Keratinocyte (primary cell): ENCODE measurements at regions not wholly inside any gene's neighbourhood (a gene's known extent, or its start where the extent isn't known, plus 50 kb on each side); places are given as distances from the start of the nearest gene placed in this dataset.

Experiments used
- DNase-seq: peaks from one replicate; pipeline ENCODE4 v3.0.0-alpha.2; 2011; ENCODE audit warnings: low read depth, missing footprints, low spot score
- FAIRE-seq: peaks from 2 replicates; lab custom pipeline; 2011; peaks lifted over from hg19 to GRCh38; lab: Jason Lieb, UNC
- H2AFZ ChIP-seq: 2 replicates; pipeline ENCODE4 v1.6.0; 2012; ENCODE audit warnings: low read length, control low read depth, inconsistent platforms; ENCODE audit not compliant: control insufficient read depth
- H3K27ac ChIP-seq: 2 replicates; pipeline ENCODE4 v1.5.1; 2011; ENCODE audit warnings: low read length; ENCODE audit not compliant: control insufficient read depth, insufficient read depth
- H3K27me3 ChIP-seq: 3 replicates; pipeline ENCODE4 v1.6.0; 2011; ENCODE audit warnings: low read length; ENCODE audit not compliant: control insufficient read depth, insufficient read depth; ENCODE audit errors: extremely low read depth
- H3K36me3 ChIP-seq, 2 experiments: 2 replicates in 1 of 2; 3 replicates in 1 of 2; pipeline ENCODE4 v1.5.1; 2011; ENCODE audit warnings: low read length in 2 of 2, mild to moderate bottlenecking in 1 of 2; ENCODE audit not compliant: control insufficient read depth in 2 of 2, insufficient read depth in 2 of 2; ENCODE audit errors: extremely low read depth in 1 of 2
- H3K4me1 ChIP-seq: 3 replicates; pipeline ENCODE4 v1.5.1; 2011; ENCODE audit warnings: low read length; ENCODE audit not compliant: control insufficient read depth, insufficient read depth; ENCODE audit errors: extremely low read depth
- H3K4me2 ChIP-seq: 3 replicates; pipeline ENCODE4 v1.6.0; 2011; ENCODE audit warnings: low read depth, low read length; ENCODE audit not compliant: control insufficient read depth, insufficient read depth; ENCODE audit errors: extremely low read depth
- H3K4me3 ChIP-seq, 3 experiments: fragments of 200-600 bp in 1 of 3; sonication (generic) in 1 of 3; 2 replicates in 2 of 3; 3 replicates in 1 of 3; pipeline ENCODE4 v1.5.1; 2011 to 2016; ENCODE audit warnings: low read length in 3 of 3, mild to moderate bottlenecking in 3 of 3, control low read depth in 2 of 3, inconsistent platforms in 1 of 3, low read depth in 1 of 3, mixed read lengths in 1 of 3, mixed run types in 1 of 3, moderate library complexity in 1 of 3; ENCODE audit not compliant: control insufficient read depth in 2 of 3, insufficient read depth in 2 of 3; ENCODE audit errors: extremely low read depth in 1 of 3
- H3K79me2 ChIP-seq: 2 replicates; pipeline ENCODE4 v1.6.0; 2012; ENCODE audit warnings: low read length; ENCODE audit not compliant: control insufficient read depth, insufficient read depth
- H3K9ac ChIP-seq: 3 replicates; pipeline ENCODE4 v1.6.0; 2011; ENCODE audit warnings: low read length; ENCODE audit not compliant: control insufficient read depth, insufficient read depth; ENCODE audit errors: extremely low read depth
- H3K9me1 ChIP-seq: 3 replicates; pipeline ENCODE4 v1.6.0; 2011; ENCODE audit warnings: low read length; ENCODE audit not compliant: control insufficient read depth, insufficient read depth; ENCODE audit errors: extremely low read depth
- H3K9me3 ChIP-seq: 2 replicates; pipeline ENCODE4 v1.5.1; 2012; ENCODE audit warnings: low read depth, low read length; ENCODE audit not compliant: control insufficient read depth
- H4K20me1 ChIP-seq: 3 replicates; pipeline ENCODE4 v1.6.0; 2011; ENCODE audit warnings: low read length; ENCODE audit not compliant: control insufficient read depth, insufficient read depth; ENCODE audit errors: extremely low read depth
- CTCF ChIP-seq, 3 experiments: IDR thresholded peaks in 1 of 3; conservative IDR thresholded peaks in 1 of 3; optimal IDR thresholded peaks in 1 of 3; 2 replicates in 2 of 3; 3 replicates in 1 of 3; pipeline versions ENCODE3 to v1.5.1; 2011; ENCODE audit warnings: low read length in 3 of 3, mild to moderate bottlenecking in 3 of 3, moderate library complexity in 2 of 3, control low read depth in 1 of 3, inconsistent platforms in 1 of 3; ENCODE audit not compliant: insufficient read depth in 2 of 3; ENCODE audit errors: extremely low read depth in 1 of 3
- EZH2 ChIP-seq: IDR thresholded peaks from one replicate; pipeline ENCODE4 v1.6.1; 2012; ENCODE audit warnings: inconsistent platforms, mild to moderate bottlenecking, low read length, moderate library complexity
- dilution Hi-C: fragments of 300-500 bp; cut with MboI; formaldehyde crosslinking; loops from one replicate; pipeline ENCODE4 v1.7.0; 2020; ENCODE audit warnings: low sequenced_read_pairs; ENCODE audit not compliant: extremely low pct_ligation_motif_present

GRCh38 chr14:103232031-103232808 lies 101.8 kb upstream of the EIF5 start:
- Histone ChIP-seq H2AFZ (no peak overlapping the region), H3K79me2 (no peaks in the 10 kb centered on the region), H4K20me1 (no peaks in the 10 kb centered on the region), H3K4me3 (no peak overlapping the region), H3K9me3 (no peaks in the 10 kb centered on the region), H3K4me2 (no peak overlapping the region), H3K4me1 (no peaks in the 10 kb centered on the region), H3K9me1 (no peaks in the 10 kb centered on the region), H3K9ac (no peak overlapping the region), H3K27me3 (peaks cover 3% of the 10 kb centered on the region), H3K27ac (no peak overlapping the region), H3K36me3 (no peaks in the 10 kb centered on the region)
- no peak for TF ChIP-seq EZH2
- TF ChIP-seq CTCF (optimal IDR thresholded peaks at IDR 0.05 in 1 of 3, IDR thresholded peaks at IDR 0.05 in 1 of 3, conservative IDR thresholded peaks at IDR 0.05 in 1 of 3; ENCODE audit: extremely low read depth in 1 of 3, insufficient read depth in 2 of 3, low read length in 3 of 3): no peak
- no peak for DNase-seq
- dilution Hi-C loops: no loop called here
- FAIRE-seq: no peak

GRCh38 chr14:103232831-103233319 lies 101.2 kb upstream of the EIF5 start:
- H3K27ac ChIP-seq: no peak overlapping the region
- H3K27me3 ChIP-seq: peaks cover 3% of the 10 kb centered on the region
- H3K4me2 ChIP-seq: no peak overlapping the region
- TF ChIP-seq CTCF (optimal IDR thresholded peaks at IDR 0.05 in 1 of 3, IDR thresholded peaks at IDR 0.05 in 1 of 3, conservative IDR thresholded peaks at IDR 0.05 in 1 of 3; ENCODE audit: extremely low read depth in 1 of 3, insufficient read depth in 2 of 3, low read length in 3 of 3): no peak
- TF ChIP-seq EZH2: no peak
- H2AFZ ChIP-seq: no peak overlapping the region
- no peaks in the 10 kb centered on the region for H3K36me3 ChIP-seq
- no peak overlapping the region for H3K4me3 ChIP-seq
- H3K79me2 ChIP-seq: no peaks in the 10 kb centered on the region
- FAIRE-seq (no peak), DNase-seq (no peak)
- H4K20me1 ChIP-seq: no peaks in the 10 kb centered on the region
- dilution Hi-C loops: no loop called here
- no peak overlapping the region for H3K9ac ChIP-seq
- no peaks in the 10 kb centered on the region for H3K9me3 ChIP-seq
- no peaks in the 10 kb centered on the region for H3K9me1 ChIP-seq
- H3K4me1 ChIP-seq: no peaks in the 10 kb centered on the region
